GM12873 (cell line): ENCODE measurements at regions not wholly inside any gene's neighbourhood (a gene's known extent, or its start where the extent isn't known, plus 50 kb on each side); places are given as distances from the start of the nearest gene placed in this dataset.

Source experiments
- CTCF ChIP-seq: IDR thresholded peaks from 2 replicates; pipeline ENCODE4 v1.5.1; 2012; ENCODE audit warnings: low read depth, mild to moderate bottlenecking, moderate library complexity, low read length, control low read depth; ENCODE audit not compliant: insufficient read depth; ENCODE audit errors: missing control alignments

GRCh38 chr6:112773187-112773586 lies 426.1 kb downstream of the RFPL4B start:
- TF ChIP-seq CTCF: no peak

- TF ChIP-seq CTCF: no peak
Measured at GRCh38 chr6:112774319-112774718, 427.2 kb downstream of the RFPL4B start.

- TF ChIP-seq CTCF: peak; percentile 66
Measured at GRCh38 chr6:112780498-112781096, 433.5 kb downstream of the RFPL4B start.

GRCh38 chr6:112781241-112781640 lies 434.1 kb downstream of the RFPL4B start:
- no peak for TF ChIP-seq CTCF

GRCh38 chr6:112785408-112785807 lies 438.3 kb downstream of the RFPL4B start:
- TF ChIP-seq CTCF: no peak

- no peak for TF ChIP-seq CTCF
Measured at GRCh38 chr6:112786801-112787200, 439.7 kb downstream of the RFPL4B start.

GRCh38 chr6:112787371-112787770 lies 440.2 kb downstream of the RFPL4B start:
- TF ChIP-seq CTCF: no peak
